ENCODE measurements at regions not wholly inside any gene's neighbourhood (a gene's known extent, or its start where the extent isn't known, plus 50 kb on each side); places are given as distances from the start of the nearest gene placed in this dataset.
"Not testable (repeated sequence)": the region's sequence is repeated elsewhere in the genome, so short reads cannot be mapped to it uniquely, and the experiment has no call there.

DNA sequence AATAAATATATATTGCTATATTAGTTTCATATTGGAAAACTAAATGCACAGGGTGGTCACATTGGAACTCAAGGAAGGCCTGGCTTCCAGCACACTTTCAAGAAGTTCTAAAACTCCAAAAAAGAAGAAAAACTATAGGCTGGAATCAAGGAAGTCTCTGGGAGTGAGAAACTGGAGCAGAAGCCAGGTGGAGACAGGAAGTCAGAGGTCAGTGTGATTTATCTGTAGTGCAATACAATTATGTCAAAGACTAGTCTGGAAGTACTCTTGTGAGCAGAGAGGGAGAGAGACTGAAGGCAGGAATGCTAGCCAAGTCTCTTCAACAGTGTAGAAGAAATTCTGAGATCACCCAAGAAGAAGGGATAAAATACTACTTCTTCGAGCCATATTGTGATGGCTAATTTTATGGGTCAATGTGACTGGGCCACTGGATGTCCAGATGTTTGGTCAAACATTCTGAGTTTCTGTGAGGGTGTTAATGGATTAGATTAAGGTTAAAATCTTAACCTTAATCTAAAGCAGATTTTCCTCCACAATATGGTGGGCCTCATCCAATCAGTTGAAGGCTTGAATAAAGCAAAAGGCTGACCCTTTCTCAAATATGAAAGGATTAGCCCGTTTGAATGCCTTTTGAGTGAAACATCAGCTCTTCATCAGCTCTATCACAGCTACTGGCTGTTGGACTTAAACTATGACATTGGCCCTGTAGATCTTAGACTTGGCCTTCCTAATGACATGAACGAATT lies 208.0 kb downstream of the TDRD15 start:
- DNase-seq, result no peak

- peak in 2 of 51 donors; percentile 4 for DNase-seq
These were observed 209.3 kb downstream of the TDRD15 start for GRCh38 chr2:21332993-21333625.

- DNase-seq, result no peak
These were observed 209.9 kb downstream of the TDRD15 start for GRCh38 chr2:21333684-21334083.

DNA sequence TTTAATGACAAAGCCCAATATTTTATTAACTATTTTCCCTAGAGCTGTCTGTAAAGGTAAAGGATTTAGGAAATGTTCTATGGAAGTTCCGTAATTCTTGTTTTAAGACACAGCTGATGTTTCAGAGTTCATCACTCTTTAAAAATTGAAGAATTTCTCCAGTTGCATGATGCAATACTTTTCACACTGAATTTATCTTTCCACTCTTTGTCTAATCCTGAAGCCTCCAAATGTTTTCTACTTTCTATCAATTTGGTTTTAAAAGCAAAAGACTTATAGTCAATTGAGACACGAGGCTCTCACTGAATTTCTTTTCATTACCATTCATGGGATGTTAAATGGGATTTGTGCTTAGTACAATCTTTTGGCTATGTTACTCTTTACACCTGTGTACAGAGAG lies 223.2 kb downstream of the TDRD15 start:
- DNase-seq, result no peak

- no peak for DNase-seq
These were observed 230.3 kb downstream of the TDRD15 start for GRCh38 chr2:21353879-21354679.

- DNase-seq, result no peak
These were observed 232.5 kb downstream of the TDRD15 start for GRCh38 chr2:21356086-21356856.

DNA sequence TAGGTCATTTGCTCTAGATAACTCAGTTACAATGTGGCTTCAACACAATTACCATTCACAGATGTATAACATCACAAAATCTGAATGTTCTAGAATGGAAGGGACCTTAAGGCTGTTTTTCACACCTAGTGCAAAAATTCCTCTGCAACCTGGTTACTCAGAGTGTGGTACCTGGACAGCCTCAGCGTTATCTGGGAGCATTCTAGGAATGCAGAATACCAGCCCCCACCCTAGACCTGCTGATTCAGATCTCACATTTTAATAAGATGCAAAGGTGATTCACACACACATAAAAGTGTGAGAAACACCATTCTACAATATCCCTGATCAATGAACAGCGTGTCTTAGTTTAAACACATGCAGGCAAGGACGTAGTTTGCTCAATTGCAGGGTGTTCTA lies 233.1 kb downstream of the TDRD15 start:
- no peak for DNase-seq

GRCh38 chr2:21358976-21359375 lies 235.2 kb downstream of the TDRD15 start:
- DNase-seq, result no peak

DNA sequence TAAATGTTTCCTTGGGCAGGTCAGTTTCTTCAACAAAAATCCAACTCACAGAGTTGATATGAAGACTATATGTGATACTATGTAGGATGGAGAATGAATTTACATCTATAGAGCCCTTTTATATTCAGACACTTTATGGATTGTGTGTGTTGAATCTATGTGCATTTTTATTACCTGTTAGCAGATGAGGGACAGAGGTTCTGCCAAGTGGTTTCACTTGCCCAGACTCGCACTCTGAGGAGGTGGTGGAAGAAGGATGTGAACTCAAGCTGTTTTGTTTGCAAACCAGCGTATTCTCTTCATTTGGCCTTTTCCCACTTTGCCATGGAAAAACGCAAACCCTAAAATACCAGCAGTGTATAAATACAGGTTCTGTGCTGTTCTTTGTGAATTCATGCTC lies 237.6 kb downstream of the TDRD15 start:
- no peak for DNase-seq

DNA sequence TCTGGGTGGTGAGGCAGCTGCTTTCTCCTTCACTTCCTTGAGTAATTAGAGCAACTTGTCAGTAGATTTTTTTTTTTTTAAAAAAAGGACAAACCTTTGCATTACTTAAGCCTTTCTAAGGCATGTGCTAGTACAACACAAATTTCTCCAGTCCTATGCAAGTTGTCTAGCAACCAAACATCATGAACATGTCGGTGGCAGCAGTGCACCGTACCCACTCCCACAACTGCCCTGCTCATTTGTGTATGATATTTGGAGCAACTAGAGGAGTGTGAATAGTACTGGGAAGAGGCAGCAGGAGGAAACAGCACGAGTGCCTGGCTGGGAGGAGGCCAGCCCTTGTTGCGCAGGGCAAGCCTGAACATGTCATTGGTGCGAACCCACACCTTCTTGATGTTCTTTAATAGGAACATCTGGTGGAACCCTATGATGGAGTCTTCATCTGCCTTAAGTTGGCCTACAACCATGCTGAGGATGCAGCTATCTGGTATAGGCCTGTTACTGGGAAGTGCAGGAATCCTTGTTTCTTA lies 238.3 kb downstream of the TDRD15 start:
- DNase-seq, result no peak

GRCh38 chr2:21363364-21363763 lies 239.6 kb downstream of the TDRD15 start:
- no peak for DNase-seq

- DNase-seq, result no peak
These were observed 243.7 kb downstream of the TDRD15 start for GRCh38 chr2:21367421-21367820.

DNA sequence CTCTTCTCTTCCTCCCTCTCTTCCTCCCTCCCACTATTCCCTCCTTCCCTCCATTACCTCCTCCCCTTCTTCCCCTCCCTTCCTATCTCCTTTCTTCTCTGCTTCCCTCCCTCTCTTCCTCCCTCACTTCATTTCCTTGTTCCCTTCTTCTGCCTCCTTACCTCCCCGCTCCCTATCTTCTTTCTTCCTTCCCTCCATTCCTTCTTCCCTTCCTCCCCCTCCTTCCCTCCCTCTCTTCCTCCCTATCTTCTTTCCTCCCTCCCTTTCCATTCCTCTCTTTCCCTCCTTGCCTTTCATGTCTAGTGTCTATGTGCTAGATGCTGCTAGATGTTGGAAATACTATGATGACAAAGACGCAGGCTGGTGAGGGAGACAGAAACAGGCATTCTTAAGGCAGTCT lies 246.0 kb downstream of the TDRD15 start:
- DNase-seq, result no peak

- no peak for DNase-seq
These were observed 247.8 kb downstream of the TDRD15 start for GRCh38 chr2:21371499-21372003.

DNA sequence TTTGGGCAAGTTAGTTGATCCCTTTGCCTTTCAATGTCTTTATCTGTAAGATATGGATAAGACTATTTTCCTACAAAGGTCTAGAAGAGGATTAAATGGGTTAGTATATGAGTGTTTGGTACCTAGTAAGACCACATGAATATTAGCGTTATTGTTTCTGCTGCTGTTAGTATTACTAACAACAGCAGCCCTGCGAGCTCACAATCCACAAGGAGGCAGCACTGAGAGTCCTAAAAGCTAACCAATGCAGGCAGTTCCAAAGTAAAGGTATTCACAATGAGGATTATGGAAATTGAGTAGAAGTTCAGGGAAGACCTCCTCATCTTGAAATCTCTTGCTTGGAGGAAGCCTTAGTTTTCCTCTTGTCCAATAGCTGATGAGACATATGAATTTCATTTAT lies 248.9 kb downstream of the TDRD15 start:
- DNase-seq, result peak in 9 of 51 donors; percentile 2 to 26 (median 10)

- DNase-seq, result peak in 1 of 51 donors; percentile 4
These were observed 253.1 kb downstream of the TDRD15 start for GRCh38 chr2:21376864-21377263.

- no peak for DNase-seq
These were observed 255.4 kb downstream of the TDRD15 start for GRCh38 chr2:21379140-21379539.

GRCh38 chr2:21379668-21380067 lies 255.9 kb downstream of the TDRD15 start:
- DNase-seq, result not testable (repeated sequence)

- peak in 7 of 51 donors; percentile 2 to 78 (median 20) for DNase-seq
These were observed 257.7 kb downstream of the TDRD15 start for GRCh38 chr2:21381421-21381820.

- DNase-seq, result peak in 39 of 51 donors; percentile 3 to 84 (median 32)
These were observed 259.1 kb downstream of the TDRD15 start for GRCh38 chr2:21382701-21383520.

All from hypothalamus (tissue), 51 donors.